ENCODE measurements at regions not wholly inside any gene's neighbourhood (a gene's known extent, or its start where the extent isn't known, plus 50 kb on each side); places are given as distances from the start of the nearest gene placed in this dataset.
A peak's percentile ranks its signal among the peaks of the same experiment; 100 is the strongest.

GRCh38 chr2:226584518-226585055 lies 215.0 kb downstream of the IRS1 start:
- no peak overlapping the region for H3K27ac Mint-ChIP-seq
- no peak overlapping the region for H3K4me3 Mint-ChIP-seq
- DNase-seq (no peak), ATAC-seq (no peak)
- no peaks in the 10 kb centered on the region for H3K4me1 Mint-ChIP-seq
- peaks cover 9% of the 10 kb centered on the region for H3K27me3 Mint-ChIP-seq
- H3K36me3 Mint-ChIP-seq (ENCODE audit: low read depth), result no peaks in the 10 kb centered on the region
- no peaks in the 10 kb centered on the region for H3K9me3 Mint-ChIP-seq

- Mint-ChIP-seq H3K36me3 (ENCODE audit: low read depth) (no peaks in the 10 kb centered on the region), H3K4me3 (no peak overlapping the region), H3K27ac (no peak overlapping the region), H3K4me1 (no peaks in the 10 kb centered on the region), H3K27me3 (peaks cover 11% of the 10 kb centered on the region), H3K9me3 (no peaks in the 10 kb centered on the region)
- ATAC-seq, result no peak
- DNase-seq, result no peak
Observed at GRCh38 chr2:226583715-226584114, 215.9 kb downstream of the IRS1 start.

- Mint-ChIP-seq H3K27ac (no peak overlapping the region), H3K27me3 (peaks cover 11% of the 10 kb centered on the region), H3K4me1 (no peaks in the 10 kb centered on the region), H3K4me3 (no peak overlapping the region), H3K9me3 (no peaks in the 10 kb centered on the region), H3K36me3 (ENCODE audit: low read depth) (no peaks in the 10 kb centered on the region)
- ATAC-seq (no peak), DNase-seq (no peak)
Observed at GRCh38 chr2:226581661-226582060, 218.0 kb downstream of the IRS1 start.

GRCh38 chr2:226581004-226581403 lies 218.6 kb downstream of the IRS1 start:
- H3K36me3 Mint-ChIP-seq (ENCODE audit: low read depth), result no peaks in the 10 kb centered on the region
- no peak for ATAC-seq
- H3K4me1 Mint-ChIP-seq, result no peaks in the 10 kb centered on the region
- no peaks in the 10 kb centered on the region for H3K9me3 Mint-ChIP-seq
- no peak for DNase-seq
- H3K27ac Mint-ChIP-seq, result no peak overlapping the region
- H3K27me3 Mint-ChIP-seq, result peaks cover 11% of the 10 kb centered on the region
- H3K4me3 Mint-ChIP-seq, result no peak overlapping the region

GRCh38 chr2:226580403-226580802 lies 219.2 kb downstream of the IRS1 start:
- no peak for DNase-seq
- Mint-ChIP-seq H3K36me3 (ENCODE audit: low read depth) (no peaks in the 10 kb centered on the region), H3K27ac (no peak overlapping the region), H3K27me3 (peaks cover 11% of the 10 kb centered on the region), H3K4me1 (no peaks in the 10 kb centered on the region), H3K4me3 (no peak overlapping the region), H3K9me3 (no peaks in the 10 kb centered on the region)
- no peak for ATAC-seq

- DNase-seq, result no peak
- no peaks in the 10 kb centered on the region for H3K36me3 Mint-ChIP-seq (ENCODE audit: low read depth)
- peak overlapping the region; percentile 13 for H3K27ac Mint-ChIP-seq
- no peaks in the 10 kb centered on the region for H3K9me3 Mint-ChIP-seq
- no peak for ATAC-seq
- no peaks in the 10 kb centered on the region for H3K4me1 Mint-ChIP-seq
- H3K27me3 Mint-ChIP-seq, result peaks cover 11% of the 10 kb centered on the region
- H3K4me3 Mint-ChIP-seq, result no peak overlapping the region
Observed at GRCh38 chr2:226579519-226579918, 220.1 kb downstream of the IRS1 start.

- Mint-ChIP-seq H3K27me3 (peaks cover 11% of the 10 kb centered on the region), H3K9me3 (no peaks in the 10 kb centered on the region)
Observed at GRCh38 chr2:226578879-226579278, 220.7 kb downstream of the IRS1 start.

GRCh38 chr2:226578373-226578772 lies 221.2 kb downstream of the IRS1 start:
- Mint-ChIP-seq H3K27ac (no peak overlapping the region), H3K4me1 (no peaks in the 10 kb centered on the region), H3K36me3 (ENCODE audit: low read depth) (no peaks in the 10 kb centered on the region), H3K4me3 (no peak overlapping the region), H3K9me3 (no peaks in the 10 kb centered on the region), H3K27me3 (peaks cover 10% of the 10 kb centered on the region)
- DNase-seq (no peak), ATAC-seq (no peak)

More at GRCh38 chr2:226578879-226579278, 220.7 kb downstream of the IRS1 start:
- ATAC-seq, result no peak
- DNase-seq, result no peak
- no peak overlapping the region for H3K27ac Mint-ChIP-seq
- H3K4me3 Mint-ChIP-seq, result no peak overlapping the region
- no peaks in the 10 kb centered on the region for H3K36me3 Mint-ChIP-seq (ENCODE audit: low read depth)
- H3K4me1 Mint-ChIP-seq, result no peaks in the 10 kb centered on the region

- H3K4me1 Mint-ChIP-seq, result no peaks in the 10 kb centered on the region
- H3K36me3 Mint-ChIP-seq (ENCODE audit: low read depth), result no peaks in the 10 kb centered on the region
Observed at GRCh38 chr2:226575928-226576327, 223.7 kb downstream of the IRS1 start.

GRCh38 chr2:226573158-226573557 lies 226.5 kb downstream of the IRS1 start:
- no peaks in the 10 kb centered on the region for H3K27me3 Mint-ChIP-seq
- H3K27ac Mint-ChIP-seq, result no peak overlapping the region
- H3K4me1 Mint-ChIP-seq, result no peaks in the 10 kb centered on the region
- DNase-seq (no peak), ATAC-seq (no peak)
- H3K9me3 Mint-ChIP-seq, result no peaks in the 10 kb centered on the region
- H3K4me3 Mint-ChIP-seq, result no peak overlapping the region
- H3K36me3 Mint-ChIP-seq (ENCODE audit: low read depth), result no peaks in the 10 kb centered on the region

More at GRCh38 chr2:226575928-226576327, 223.7 kb downstream of the IRS1 start:
- no peak for ATAC-seq
- Mint-ChIP-seq H3K4me3 (no peak overlapping the region), H3K27me3 (peaks cover 1% of the 10 kb centered on the region), H3K27ac (no peak overlapping the region), H3K9me3 (no peaks in the 10 kb centered on the region)
- DNase-seq, result no peak

- no peak for ATAC-seq
- no peaks in the 10 kb centered on the region for H3K36me3 Mint-ChIP-seq (ENCODE audit: low read depth)
- no peaks in the 10 kb centered on the region for H3K4me1 Mint-ChIP-seq
- no peaks in the 10 kb centered on the region for H3K27me3 Mint-ChIP-seq
- no peak for DNase-seq
- H3K4me3 Mint-ChIP-seq, result no peak overlapping the region
- no peak overlapping the region for H3K27ac Mint-ChIP-seq
- H3K9me3 Mint-ChIP-seq, result no peaks in the 10 kb centered on the region
Observed at GRCh38 chr2:226564667-226565066, 235.0 kb downstream of the IRS1 start.

- no peak overlapping the region for H3K27ac Mint-ChIP-seq
- DNase-seq (no peak), ATAC-seq (no peak)
- H3K9me3 Mint-ChIP-seq, result no peaks in the 10 kb centered on the region
- H3K4me3 Mint-ChIP-seq, result no peak overlapping the region
- no peaks in the 10 kb centered on the region for H3K36me3 Mint-ChIP-seq (ENCODE audit: low read depth)
- H3K27me3 Mint-ChIP-seq, result peaks cover 3% of the 10 kb centered on the region
- H3K4me1 Mint-ChIP-seq, result no peaks in the 10 kb centered on the region
Observed at GRCh38 chr2:226561962-226562361, 237.7 kb downstream of the IRS1 start.

- Mint-ChIP-seq H3K4me1 (no peaks in the 10 kb centered on the region), H3K36me3 (ENCODE audit: low read depth) (no peaks in the 10 kb centered on the region), H3K4me3 (no peak overlapping the region)
Observed at GRCh38 chr2:226560325-226560724, 239.3 kb downstream of the IRS1 start.

GRCh38 chr2:226559536-226559935 lies 240.1 kb downstream of the IRS1 start:
- DNase-seq (no peak), ATAC-seq (no peak)
- H3K4me3 Mint-ChIP-seq, result no peak overlapping the region
- H3K36me3 Mint-ChIP-seq (ENCODE audit: low read depth), result no peaks in the 10 kb centered on the region
- no peaks in the 10 kb centered on the region for H3K9me3 Mint-ChIP-seq
- H3K27ac Mint-ChIP-seq, result no peak overlapping the region
- peaks cover 8% of the 10 kb centered on the region for H3K27me3 Mint-ChIP-seq
- no peaks in the 10 kb centered on the region for H3K4me1 Mint-ChIP-seq

More at GRCh38 chr2:226560325-226560724, 239.3 kb downstream of the IRS1 start:
- no peak for DNase-seq
- peaks cover 8% of the 10 kb centered on the region for H3K27me3 Mint-ChIP-seq
- H3K27ac Mint-ChIP-seq, result no peak overlapping the region
- no peaks in the 10 kb centered on the region for H3K9me3 Mint-ChIP-seq
- no peak for ATAC-seq

- Mint-ChIP-seq H3K4me1 (no peaks in the 10 kb centered on the region), H3K36me3 (ENCODE audit: low read depth) (no peaks in the 10 kb centered on the region), H3K9me3 (no peaks in the 10 kb centered on the region), H3K27me3 (peaks cover 8% of the 10 kb centered on the region), H3K27ac (no peak overlapping the region), H3K4me3 (no peak overlapping the region)
- DNase-seq (no peak), ATAC-seq (no peak)
Observed at GRCh38 chr2:226558418-226558817, 241.2 kb downstream of the IRS1 start.

- no peak for DNase-seq
- Mint-ChIP-seq H3K9me3 (no peaks in the 10 kb centered on the region), H3K4me3 (no peak overlapping the region), H3K4me1 (no peaks in the 10 kb centered on the region), H3K27ac (no peak overlapping the region), H3K27me3 (peaks cover 8% of the 10 kb centered on the region), H3K36me3 (ENCODE audit: low read depth) (no peaks in the 10 kb centered on the region)
- ATAC-seq, result no peak
Observed at GRCh38 chr2:226556050-226556449, 243.6 kb downstream of the IRS1 start.

Data from activated naive CD8-positive, alpha-beta T cell treated with anti-CD3 and anti-CD28 coated beads, Interleukin-2, amount 50 U/mL, for 24 hours (primary cell).